GM23338 (cell line): ENCODE measurements at regions not wholly inside any gene's neighbourhood (a gene's known extent, or its start where the extent isn't known, plus 50 kb on each side); places are given as distances from the start of the nearest gene placed in this dataset.

Experiments
- ATAC-seq: fragments of 200-7000 bp; cut with Tn5 transposase; 3 replicates; pipeline ENCODE4 v1.9.1; 2020
- DNase-seq: peaks from one replicate; pipeline ENCODE4 v3.0.0-alpha.2; 2015; ENCODE audit warnings: low spot score
- H2AFZ ChIP-seq: fragments of 200-600 bp; sonication (generic); 2 replicates; pipeline ENCODE4 v1.8.0; 2016; ENCODE audit warnings: antibody characterized with exemption, mild to moderate bottlenecking, moderate library complexity
- H3F3A ChIP-seq: fragments of 200-600 bp; sonication (generic); replicated peaks from 2 replicates; pipeline ENCODE4 v1.8.0; 2017; ENCODE audit warnings: antibody characterized with exemption, mixed run types, low read depth
- H3K27ac ChIP-seq: fragments of 200-600 bp; sonication (generic); 2 replicates; pipeline ENCODE4 v1.6.1; 2016; ENCODE audit warnings: low read depth
- H3K27me3 ChIP-seq: fragments of 200-600 bp; sonication (generic); 2 replicates; pipeline ENCODE4 v1.8.0; 2016; ENCODE audit warnings: mild to moderate bottlenecking, mixed run types, moderate library complexity; ENCODE audit not compliant: insufficient read depth
- H3K36me3 ChIP-seq: fragments of 200-600 bp; sonication (generic); 2 replicates; pipeline ENCODE4 v1.8.0; 2016; ENCODE audit warnings: mild to moderate bottlenecking; ENCODE audit not compliant: insufficient read depth
- H3K4me1 ChIP-seq: fragments of 200-600 bp; sonication (generic); 2 replicates; pipeline ENCODE4 v1.8.0; 2016; ENCODE audit warnings: mild to moderate bottlenecking, moderate library complexity; ENCODE audit not compliant: insufficient read depth
- H3K4me2 ChIP-seq: fragments of 200-600 bp; sonication (generic); 2 replicates; pipeline ENCODE4 v1.7.1; 2017; ENCODE audit warnings: mixed run types
- H3K4me3 ChIP-seq: fragments of 200-600 bp; sonication (generic); 2 replicates; pipeline ENCODE4 v1.6.1; 2016; ENCODE audit warnings: mixed run types
- H3K79me2 ChIP-seq: fragments of 200-600 bp; sonication (generic); replicated peaks from 2 replicates; pipeline ENCODE4 v1.8.0; 2017; ENCODE audit warnings: mild to moderate bottlenecking; ENCODE audit not compliant: insufficient read depth
- H3K9me2 ChIP-seq: fragments of 200-600 bp; sonication (generic); 2 replicates; pipeline ENCODE4 v1.8.0; 2017; ENCODE audit not compliant: insufficient read depth
- H4K20me1 ChIP-seq: fragments of 200-600 bp; sonication (generic); replicated peaks from 2 replicates; pipeline ENCODE4 v1.8.0; 2017; ENCODE audit warnings: mild to moderate bottlenecking; ENCODE audit not compliant: insufficient read depth
- H3K27ac Mint-ChIP-seq: 2 replicates; pipeline ENCODE4 v1.8.0; 2020; ENCODE audit warnings: inconsistent platforms, mild to moderate bottlenecking, moderate library complexity, mixed read lengths
- H3K27me3 Mint-ChIP-seq: 3 replicates; pipeline ENCODE4 v1.8.0; 2022; ENCODE audit warnings: low read depth, mild to moderate bottlenecking, moderate library complexity, mixed read lengths, inconsistent platforms; ENCODE audit not compliant: insufficient read depth, poor library complexity
- H3K36me3 Mint-ChIP-seq: 3 replicates; pipeline ENCODE4 v1.8.0; 2021; ENCODE audit warnings: low read depth, mild to moderate bottlenecking, inconsistent platforms, moderate library complexity, mixed read lengths
- H3K4me1 Mint-ChIP-seq: 3 replicates; pipeline ENCODE4 v1.8.0; 2020; ENCODE audit warnings: mild to moderate bottlenecking, inconsistent platforms, mixed read lengths
- H3K4me3 Mint-ChIP-seq: 3 replicates; pipeline ENCODE4 v1.8.0; 2021; ENCODE audit warnings: moderate library complexity, mild to moderate bottlenecking, inconsistent platforms, mixed read lengths
- H3K9me3 Mint-ChIP-seq: 3 replicates; pipeline ENCODE4 v1.8.0; 2020; ENCODE audit warnings: moderate library complexity, mild to moderate bottlenecking, inconsistent platforms, mixed read lengths
- CREB1 ChIP-seq: fragments of 250-450 bp; sonication (Bioruptor Pico); IDR thresholded peaks from 2 replicates; pipeline ENCODE4 v1.5.0; 2020; ENCODE audit warnings: low read depth, mild to moderate bottlenecking, moderate library complexity
- CTCF ChIP-seq, 2 experiments: fragments of 200-600 bp in 1 of 2; sonication (generic) in 1 of 2; conservative IDR thresholded peaks; 2 replicates each; pipeline versions ENCODE4 v1.5.1 to v1.6.1; 2016 to 2017; ENCODE audit warnings: antibody characterized with exemption in 2 of 2, low read depth in 2 of 2, mild to moderate bottlenecking in 2 of 2, moderate library complexity in 1 of 2
- ETS1 ChIP-seq: IDR thresholded peaks from 2 replicates; pipeline ENCODE4 v1.6.1; 2016; ENCODE audit warnings: antibody characterized with exemption
- EZH2 ChIP-seq: fragments of 200-600 bp; sonication (generic); IDR thresholded peaks from one replicate; pipeline ENCODE4 v1.8.0; 2017; ENCODE audit warnings: antibody characterized with exemption, mild to moderate bottlenecking, low read depth; ENCODE audit not compliant: unreplicated experiment
- JUNB ChIP-seq: IDR thresholded peaks from one replicate; pipeline ENCODE4 v1.6.1; 2016; ENCODE audit warnings: antibody characterized with exemption; ENCODE audit not compliant: unreplicated experiment
- NANOG ChIP-seq: IDR thresholded peaks from 2 replicates; pipeline ENCODE4 v1.6.1; 2016; ENCODE audit warnings: antibody characterized with exemption, borderline replicate concordance
- POLR2AphosphoS5 ChIP-seq: IDR thresholded peaks from 2 replicates; pipeline ENCODE4 v1.6.1; 2016; ENCODE audit warnings: antibody characterized with exemption, low read depth
- REST ChIP-seq: IDR thresholded peaks from one replicate; pipeline ENCODE4 v1.6.1; 2018; ENCODE audit warnings: antibody characterized with exemption; ENCODE audit not compliant: unreplicated experiment
- STAT1 ChIP-seq: IDR thresholded peaks from one replicate; pipeline ENCODE4 v1.6.1; 2016; ENCODE audit warnings: antibody characterized with exemption; ENCODE audit not compliant: unreplicated experiment
- ZNF114 ChIP-seq: fragments of 250-450 bp; sonication (Bioruptor Pico); IDR thresholded peaks from 2 replicates; pipeline ENCODE4 v1.5.0; 2020; ENCODE audit warnings: mild to moderate bottlenecking, moderate library complexity
- ZNF331 ChIP-seq: fragments of 250-450 bp; sonication (Bioruptor Pico); IDR thresholded peaks from 2 replicates; pipeline ENCODE4 v1.5.0; 2020; ENCODE audit warnings: low read depth, mild to moderate bottlenecking, moderate library complexity
- ZNF462 ChIP-seq: fragments of 250-450 bp; sonication (Bioruptor Pico); IDR thresholded peaks from 2 replicates; pipeline ENCODE4 v1.5.0; 2020; ENCODE audit warnings: mild to moderate bottlenecking, moderate library complexity

- Mint-ChIP-seq H3K4me3 (no peak overlapping the region), H3K27ac (no peak overlapping the region), H3K36me3 (no peaks in the 10 kb centered on the region), H3K27me3 (no peaks in the 10 kb centered on the region), H3K4me1 (peaks cover 11% of the 10 kb centered on the region), H3K9me3 (no peaks in the 10 kb centered on the region)
- H3F3A ChIP-seq: no peaks in the 10 kb centered on the region
- H2AFZ ChIP-seq: no peak overlapping the region
- no peak overlapping the region for H3K4me3 ChIP-seq
- TF ChIP-seq ETS1 (no peak), POLR2AphosphoS5 (no peak), ZNF462 (no peak), REST (no peak), EZH2 (no peak), ZNF114 (CRISPR knock-in tag) (no peak), CTCF (conservative IDR thresholded peaks at IDR 0.05; ENCODE audit: low read depth in 2 of 2) (no peak), JUNB (no peak), ZNF331 (CRISPR knock-in tag) (no peak), STAT1 (no peak), NANOG (no peak), CREB1 (CRISPR knock-in tag) (no peak)
- no peaks in the 10 kb centered on the region for H3K79me2 ChIP-seq
- no peaks in the 10 kb centered on the region for H4K20me1 ChIP-seq
- no peak overlapping the region for H3K4me2 ChIP-seq
- DNase-seq (no peak), ATAC-seq (no peak)
- H3K27me3 ChIP-seq: no peaks in the 10 kb centered on the region
- H3K9me2 ChIP-seq: 0 out of 2 replicates have a peak, but pooled peaks cover 4% of the 10 kb centered on the region
- no peaks in the 10 kb centered on the region for H3K36me3 ChIP-seq
- peaks cover 10% of the 10 kb centered on the region for H3K4me1 ChIP-seq
- no peak overlapping the region for H3K27ac ChIP-seq
Observed at GRCh38 chr3:73176941-73177340, 115.5 kb downstream of the EBLN2 start.
